ENCODE measurements at regions not wholly inside any gene's neighbourhood (a gene's known extent, or its start where the extent isn't known, plus 50 kb on each side); places are given as distances from the start of the nearest gene placed in this dataset.
A peak's percentile ranks its signal among the peaks of the same experiment; 100 is the strongest.

DNA sequence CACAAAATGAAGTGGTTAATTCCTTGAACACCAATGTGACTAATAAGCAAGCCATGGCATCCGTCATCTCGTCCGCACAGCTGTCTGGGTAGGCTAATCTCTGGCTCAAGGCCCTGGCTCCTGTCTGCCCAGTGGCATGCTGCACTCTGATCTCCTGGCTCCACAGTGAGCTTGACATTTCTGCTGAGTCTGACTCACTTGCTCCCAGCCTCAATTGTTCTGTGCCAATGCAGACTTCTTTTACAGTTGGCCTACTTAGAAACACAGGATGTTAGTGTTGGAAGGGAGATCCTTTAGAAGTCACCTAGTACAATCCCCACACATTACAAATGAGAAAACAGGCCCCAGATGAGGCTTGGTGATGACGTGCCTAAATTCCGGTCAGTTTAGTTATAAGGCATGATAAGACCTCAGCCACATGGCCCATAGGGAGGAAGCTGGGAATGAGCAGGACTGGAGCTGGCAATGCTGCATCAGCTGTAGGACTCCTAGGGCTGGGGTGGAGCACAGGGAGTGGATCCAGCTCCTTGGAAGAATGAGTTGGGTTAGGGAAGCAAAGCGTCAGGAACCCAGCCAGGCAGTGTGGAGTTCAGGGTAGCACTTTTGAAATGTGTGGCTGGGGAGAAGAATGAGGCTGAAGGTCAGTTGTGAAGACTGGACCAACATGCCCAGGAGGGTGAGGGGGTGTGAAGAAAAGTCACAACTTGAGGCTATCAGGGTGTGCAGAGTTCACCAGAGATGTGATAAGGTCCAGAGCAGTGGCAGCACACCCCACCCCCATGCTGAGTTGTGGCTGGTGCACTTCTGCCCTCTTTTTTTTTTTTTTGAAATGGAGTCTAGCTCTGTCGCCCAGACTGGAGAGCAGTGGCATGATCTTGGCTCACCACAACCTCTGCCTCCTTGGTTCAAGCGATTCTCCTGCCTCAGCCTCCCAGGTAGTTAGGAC lies 70.2 kb upstream of the EED start:
- TF ChIP-seq EP300 (IDR thresholded peaks at IDR 0.05; ENCODE audit: borderline replicate concordance), result no peak
- TF ChIP-seq RAD21 (IDR thresholded peaks at IDR 0.05; ENCODE audit: low read depth), result no peak; the same call in 1 of the 2 replicates
- no peak for TF ChIP-seq FOXM1 (IDR thresholded peaks at IDR 0.05; ENCODE audit: borderline replicate concordance, low read depth)
- TF ChIP-seq, protein P1, sequence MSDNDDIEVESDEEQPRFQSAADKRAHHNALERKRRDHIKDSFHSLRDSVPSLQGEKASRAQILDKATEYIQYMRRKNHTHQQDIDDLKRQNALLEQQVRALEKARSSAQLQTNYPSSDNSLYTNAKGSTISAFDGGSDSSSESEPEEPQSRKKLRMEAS (IDR thresholded peaks at IDR 0.05), result peak; percentile 41; the same call in 1 of the 2 replicates
- no peak for TF ChIP-seq YY1 (IDR thresholded peaks at IDR 0.05; ENCODE audit: low read depth)
- no peak for TF ChIP-seq ZBTB7A (IDR thresholded peaks at IDR 0.05; ENCODE audit: low read depth)
- TF ChIP-seq, protein P2, sequence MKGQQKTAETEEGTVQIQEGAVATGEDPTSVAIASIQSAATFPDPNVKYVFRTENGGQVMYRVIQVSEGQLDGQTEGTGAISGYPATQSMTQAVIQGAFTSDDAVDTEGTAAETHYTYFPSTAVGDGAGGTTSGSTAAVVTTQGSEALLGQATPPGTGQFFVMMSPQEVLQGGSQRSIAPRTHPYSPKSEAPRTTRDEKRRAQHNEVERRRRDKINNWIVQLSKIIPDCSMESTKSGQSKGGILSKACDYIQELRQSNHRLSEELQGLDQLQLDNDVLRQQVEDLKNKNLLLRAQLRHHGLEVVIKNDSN (IDR thresholded peaks at IDR 0.05), result no peak
- no peak for TF ChIP-seq EGR1 (IDR thresholded peaks at IDR 0.05)
- TF ChIP-seq, protein P3, sequence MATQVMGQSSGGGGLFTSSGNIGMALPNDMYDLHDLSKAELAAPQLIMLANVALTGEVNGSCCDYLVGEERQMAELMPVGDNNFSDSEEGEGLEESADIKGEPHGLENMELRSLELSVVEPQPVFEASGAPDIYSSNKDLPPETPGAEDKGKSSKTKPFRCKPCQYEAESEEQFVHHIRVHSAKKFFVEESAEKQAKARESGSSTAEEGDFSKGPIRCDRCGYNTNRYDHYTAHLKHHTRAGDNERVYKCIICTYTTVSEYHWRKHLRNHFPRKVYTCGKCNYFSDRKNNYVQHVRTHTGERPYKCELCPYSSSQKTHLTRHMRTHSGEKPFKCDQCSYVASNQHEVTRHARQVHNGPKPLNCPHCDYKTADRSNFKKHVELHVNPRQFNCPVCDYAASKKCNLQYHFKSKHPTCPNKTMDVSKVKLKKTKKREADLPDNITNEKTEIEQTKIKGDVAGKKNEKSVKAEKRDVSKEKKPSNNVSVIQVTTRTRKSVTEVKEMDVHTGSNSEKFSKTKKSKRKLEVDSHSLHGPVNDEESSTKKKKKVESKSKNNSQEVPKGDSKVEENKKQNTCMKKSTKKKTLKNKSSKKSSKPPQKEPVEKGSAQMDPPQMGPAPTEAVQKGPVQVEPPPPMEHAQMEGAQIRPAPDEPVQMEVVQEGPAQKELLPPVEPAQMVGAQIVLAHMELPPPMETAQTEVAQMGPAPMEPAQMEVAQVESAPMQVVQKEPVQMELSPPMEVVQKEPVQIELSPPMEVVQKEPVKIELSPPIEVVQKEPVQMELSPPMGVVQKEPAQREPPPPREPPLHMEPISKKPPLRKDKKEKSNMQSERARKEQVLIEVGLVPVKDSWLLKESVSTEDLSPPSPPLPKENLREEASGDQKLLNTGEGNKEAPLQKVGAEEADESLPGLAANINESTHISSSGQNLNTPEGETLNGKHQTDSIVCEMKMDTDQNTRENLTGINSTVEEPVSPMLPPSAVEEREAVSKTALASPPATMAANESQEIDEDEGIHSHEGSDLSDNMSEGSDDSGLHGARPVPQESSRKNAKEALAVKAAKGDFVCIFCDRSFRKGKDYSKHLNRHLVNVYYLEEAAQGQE (IDR thresholded peaks at IDR 0.05; ENCODE audit: low read depth), result no peak
- no peak for TF ChIP-seq TAF1 (IDR thresholded peaks at IDR 0.05; ENCODE audit: low read depth)
- no peak for TF ChIP-seq CEBPB (IDR thresholded peaks at IDR 0.05)
- peak; percentile 56 for TF ChIP-seq TCF12 (IDR thresholded peaks at IDR 0.05; ENCODE audit: low read depth)
- TF ChIP-seq TEAD4 (IDR thresholded peaks at IDR 0.05), result no peak; the same call in 1 of the 2 replicates
- TF ChIP-seq CREB1 (IDR thresholded peaks at IDR 0.05; ENCODE audit: low read depth), result no peak
- TF ChIP-seq NFIC (IDR thresholded peaks at IDR 0.05), result peak; percentile 76

DNA sequence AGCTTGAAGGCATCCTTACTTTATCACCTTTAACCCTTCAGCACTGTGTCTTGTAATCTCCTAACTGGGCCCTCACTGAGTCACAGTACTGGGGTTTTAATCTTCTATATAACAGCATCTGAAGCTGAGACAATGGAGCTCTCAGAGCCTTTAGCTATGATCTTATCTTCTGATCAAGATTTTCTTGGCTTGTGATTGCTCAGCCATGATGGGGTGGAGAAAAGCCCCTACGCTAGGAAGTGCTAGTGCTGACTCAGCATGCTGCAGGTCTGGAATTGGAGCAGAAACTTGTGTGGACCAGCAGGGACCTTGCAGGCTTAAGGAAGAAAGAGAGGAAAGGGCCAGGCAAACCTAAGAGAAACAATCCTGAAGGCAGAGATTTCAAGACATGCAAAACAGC lies 71.7 kb upstream of the EED start:
- TF ChIP-seq EP300 (IDR thresholded peaks at IDR 0.05; ENCODE audit: borderline replicate concordance), result no peak
- TF ChIP-seq, protein P2 (IDR thresholded peaks at IDR 0.05), result no peak
- TF ChIP-seq, protein P3 (IDR thresholded peaks at IDR 0.05; ENCODE audit: low read depth), result no peak
- TF ChIP-seq NFIC (IDR thresholded peaks at IDR 0.05), result no peak
- TF ChIP-seq RAD21 (IDR thresholded peaks at IDR 0.05; ENCODE audit: low read depth), result no peak
- TF ChIP-seq YY1 (IDR thresholded peaks at IDR 0.05; ENCODE audit: low read depth), result no peak
- TF ChIP-seq EGR1 (IDR thresholded peaks at IDR 0.05), result no peak
- TF ChIP-seq, protein P1 (IDR thresholded peaks at IDR 0.05), result no peak
- TF ChIP-seq TAF1 (IDR thresholded peaks at IDR 0.05; ENCODE audit: low read depth), result no peak
- TF ChIP-seq FOXM1 (IDR thresholded peaks at IDR 0.05; ENCODE audit: borderline replicate concordance, low read depth), result no peak
- no peak for TF ChIP-seq TEAD4 (IDR thresholded peaks at IDR 0.05)
- TF ChIP-seq CREB1 (IDR thresholded peaks at IDR 0.05; ENCODE audit: low read depth), result no peak
- no peak for TF ChIP-seq TCF12 (IDR thresholded peaks at IDR 0.05; ENCODE audit: low read depth)
- TF ChIP-seq CEBPB (IDR thresholded peaks at IDR 0.05), result no peak
- TF ChIP-seq ZBTB7A (IDR thresholded peaks at IDR 0.05; ENCODE audit: low read depth), result no peak

DNA sequence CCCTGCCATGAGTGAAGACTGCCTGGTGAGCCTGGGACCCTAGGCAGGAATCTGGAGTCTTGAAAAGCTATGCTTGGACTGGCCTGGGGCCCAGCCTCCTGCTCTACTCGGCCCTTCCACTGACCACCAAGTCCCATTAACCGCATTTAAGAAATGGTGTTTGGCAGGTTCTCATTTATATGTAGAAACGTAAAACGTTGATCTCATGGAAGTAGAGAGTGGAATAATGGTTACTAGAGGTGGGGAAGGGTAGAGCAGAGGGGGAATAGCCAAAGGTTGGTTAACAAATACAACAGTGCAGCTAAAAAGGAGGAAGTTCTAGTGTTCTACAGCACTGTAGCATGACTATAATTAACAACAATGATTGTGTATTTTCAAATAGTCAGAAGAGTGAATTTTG lies 72.9 kb upstream of the EED start:
- TF ChIP-seq, protein P1 (IDR thresholded peaks at IDR 0.05), result no peak

DNA sequence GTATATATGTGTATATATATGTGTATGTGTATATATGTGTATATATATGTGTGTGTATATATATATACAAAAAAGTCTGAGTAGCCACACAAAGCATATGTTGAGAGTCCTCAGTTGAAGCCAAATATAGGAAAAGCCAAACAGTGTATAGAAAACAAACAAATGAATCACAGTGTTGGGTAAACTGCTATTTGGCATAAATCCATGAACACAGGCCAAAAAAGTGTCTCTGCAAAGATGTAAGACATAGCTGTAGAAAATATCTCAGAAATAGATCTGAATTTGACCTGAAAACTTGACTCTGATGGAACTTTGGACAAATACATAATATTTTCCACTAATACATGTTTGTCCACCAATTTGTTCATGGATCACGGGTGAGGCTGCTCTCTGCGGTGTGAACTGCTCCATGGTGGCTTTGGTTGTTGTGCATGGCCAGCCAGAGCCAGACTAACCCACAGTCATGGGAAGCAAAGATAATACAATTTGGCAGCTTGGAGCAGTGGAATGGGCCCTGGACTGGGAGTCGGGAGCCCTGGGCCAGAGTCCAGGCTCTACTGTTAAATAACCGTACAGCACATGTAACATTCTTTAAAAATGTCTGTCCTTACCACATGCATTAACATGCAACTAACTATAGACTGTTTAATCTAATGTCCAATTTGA lies 76.9 kb upstream of the EED start:
- TF ChIP-seq, protein P3 (IDR thresholded peaks at IDR 0.05; ENCODE audit: low read depth), result no peak
- peak; percentile 51; the same call in 1 of the 2 replicates for TF ChIP-seq NFIC (IDR thresholded peaks at IDR 0.05)

Data from Ishikawa (cell line).